ENCODE measurements at regions not wholly inside any gene's neighbourhood (a gene's known extent, or its start where the extent isn't known, plus 50 kb on each side); places are given as distances from the start of the nearest gene placed in this dataset.

GRCh38 chr15:88985547-88986393, 72.6 kb upstream of the MFGE8 start (continued):
- no peak for TF ChIP-seq SIRT6 (IDR thresholded peaks at IDR 0.05; ENCODE audit: low read depth, low read length)
- TF ChIP-seq SP2 (IDR thresholded peaks at IDR 0.05; ENCODE audit: extremely low read depth, low read depth, low read length, poor library complexity, severe bottlenecking), result no peak
- no peak for TF ChIP-seq RBM15 (IDR thresholded peaks at IDR 0.05; ENCODE audit: insufficient read depth, low read length)
- TF ChIP-seq SMARCE1 (IDR thresholded peaks at IDR 0.05), result peak; percentile 64; the same call in 1 of the 2 replicates
- no peak for TF ChIP-seq CAMTA2 (CRISPR knock-in tag; conservative IDR thresholded peaks at IDR 0.05)
- TF ChIP-seq RBFOX2 (IDR thresholded peaks at IDR 0.05; ENCODE audit: low read depth, low read length), result peak; percentile 47
- TF ChIP-seq NR2F6 (CRISPR knock-in tag; IDR thresholded peaks at IDR 0.05), result no peak
- no peak for TF ChIP-seq STAT6 (CRISPR knock-in tag; IDR thresholded peaks at IDR 0.05)
- TF ChIP-seq ZNF766 (CRISPR knock-in tag; conservative IDR thresholded peaks at IDR 0.05), result peak; percentile 50
- TF ChIP-seq PHTF2 (CRISPR knock-in tag; IDR thresholded peaks at IDR 0.05), result no peak
- TF ChIP-seq MEF2A (IDR thresholded peaks at IDR 0.05; ENCODE audit: control insufficient read depth, low read depth, low read length), result no peak
- no peak for TF ChIP-seq ZNF316 (IDR thresholded peaks at IDR 0.05)
- TF ChIP-seq ZNF668 (CRISPR knock-in tag; IDR thresholded peaks at IDR 0.05), result no peak
- TF ChIP-seq SFPQ (IDR thresholded peaks at IDR 0.05; ENCODE audit: low read depth, low read length), result no peak
- TF ChIP-seq GTF2E2 (tag; IDR thresholded peaks at IDR 0.05), result peak; percentile 23; the same call in 1 of the 2 replicates
- TF ChIP-seq ZBTB26 (CRISPR knock-in tag; IDR thresholded peaks at IDR 0.05), result no peak
- TF ChIP-seq PREB (CRISPR knock-in tag; IDR thresholded peaks at IDR 0.05), result no peak
- no peak for TF ChIP-seq SNAPC5 (CRISPR knock-in tag; IDR thresholded peaks at IDR 0.05)
- no peak for TF ChIP-seq ZNF444 (CRISPR knock-in tag; IDR thresholded peaks at IDR 0.05)

All from K562 (cell line).